Brain microvascular endothelial cell (primary cell): ENCODE measurements at regions not wholly inside any gene's neighbourhood (a gene's known extent, or its start where the extent isn't known, plus 50 kb on each side); places are given as distances from the start of the nearest gene placed in this dataset.

Experiments
- DNase-seq: peaks from one replicate; pipeline ENCODE4 v3.0.0-alpha.2; 2020
- H3K27ac ChIP-seq: fragments of 250-450 bp; sonication (Bioruptor Pico); 2 replicates; pipeline ENCODE4 v1.5.1; 2020; ENCODE audit warnings: mild to moderate bottlenecking, moderate library complexity
- H3K27me3 ChIP-seq: fragments of 250-450 bp; sonication (Bioruptor Pico); replicated peaks from 2 replicates; pipeline ENCODE4 v1.5.1; 2020; ENCODE audit warnings: mild to moderate bottlenecking
- H3K36me3 ChIP-seq: fragments of 250-450 bp; sonication (Bioruptor Pico); replicated peaks from 2 replicates; pipeline ENCODE4 v1.5.1; 2020; ENCODE audit warnings: mild to moderate bottlenecking
- H3K4me3 ChIP-seq: 2 replicates; pipeline ENCODE4 v1.5.1; 2011; ENCODE audit warnings: low read depth, mild to moderate bottlenecking, control low read depth, low read length, moderate library complexity
- CTCF ChIP-seq: IDR thresholded peaks from 2 replicates; pipeline ENCODE4 v1.5.1; 2011; ENCODE audit warnings: low read depth, mild to moderate bottlenecking, moderate library complexity, low read length, control low read depth, inconsistent platforms; ENCODE audit errors: missing control alignments
- in situ Hi-C: cut with HindIII; loops from 2 replicates; pipeline ENCODE4 v1.10.0; 2017; ENCODE audit warnings: low sequenced_read_pairs, low pct_ligation_motif_present

- H3K36me3 ChIP-seq = no peaks in the 10 kb centered on the region
- no peak for DNase-seq
- TF ChIP-seq CTCF = no peak
- H3K27me3 ChIP-seq = peaks cover 49% of the 10 kb centered on the region
- no peak overlapping the region for H3K27ac ChIP-seq
- no peak overlapping the region for H3K4me3 ChIP-seq
- in situ Hi-C loops = no loop called here
Measured at GRCh38 chr16:86195863-86196630, 297.1 kb downstream of the IRF8 start.

DNA sequence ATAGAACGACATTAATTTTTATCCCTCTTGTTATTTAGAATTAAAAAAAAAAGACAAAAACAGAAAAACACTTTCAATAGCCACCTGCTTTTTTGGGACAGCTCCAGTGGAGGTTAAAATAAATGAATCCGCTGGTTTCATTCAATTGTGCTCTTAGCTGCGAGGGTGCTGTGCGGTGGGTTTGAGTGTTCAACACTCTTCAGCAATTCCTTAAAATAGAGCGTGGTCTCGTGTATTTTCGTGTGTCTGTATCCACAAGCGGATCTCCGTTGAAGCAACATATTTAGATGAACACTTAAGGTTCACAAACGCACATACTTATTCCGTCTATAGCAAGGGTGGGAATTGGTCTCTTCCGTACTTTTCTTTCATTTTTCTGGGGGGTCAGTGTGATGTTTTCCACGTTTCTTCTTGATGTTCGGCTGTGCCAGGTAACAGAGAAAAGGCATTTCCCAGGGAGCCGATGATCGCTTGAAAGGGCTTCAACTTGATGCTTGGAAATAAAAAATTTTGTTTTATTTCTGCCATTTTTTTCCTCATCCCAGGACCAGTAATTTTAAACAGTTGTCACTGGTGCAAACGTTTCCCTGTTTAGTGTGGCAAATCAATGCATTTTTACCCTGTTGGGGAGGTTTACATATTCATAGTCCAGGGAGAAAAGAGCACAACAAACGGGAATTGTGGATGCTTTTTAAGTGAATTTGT, 297.9 kb downstream of the IRF8 start:
- Histone ChIP-seq H3K36me3 (no peaks in the 10 kb centered on the region), H3K27me3 (peaks cover 47% of the 10 kb centered on the region), H3K4me3 (no peak overlapping the region), H3K27ac (no peak overlapping the region)
- TF ChIP-seq CTCF = no peak
- in situ Hi-C loops = no loop called here
- DNase-seq = no peak

DNA sequence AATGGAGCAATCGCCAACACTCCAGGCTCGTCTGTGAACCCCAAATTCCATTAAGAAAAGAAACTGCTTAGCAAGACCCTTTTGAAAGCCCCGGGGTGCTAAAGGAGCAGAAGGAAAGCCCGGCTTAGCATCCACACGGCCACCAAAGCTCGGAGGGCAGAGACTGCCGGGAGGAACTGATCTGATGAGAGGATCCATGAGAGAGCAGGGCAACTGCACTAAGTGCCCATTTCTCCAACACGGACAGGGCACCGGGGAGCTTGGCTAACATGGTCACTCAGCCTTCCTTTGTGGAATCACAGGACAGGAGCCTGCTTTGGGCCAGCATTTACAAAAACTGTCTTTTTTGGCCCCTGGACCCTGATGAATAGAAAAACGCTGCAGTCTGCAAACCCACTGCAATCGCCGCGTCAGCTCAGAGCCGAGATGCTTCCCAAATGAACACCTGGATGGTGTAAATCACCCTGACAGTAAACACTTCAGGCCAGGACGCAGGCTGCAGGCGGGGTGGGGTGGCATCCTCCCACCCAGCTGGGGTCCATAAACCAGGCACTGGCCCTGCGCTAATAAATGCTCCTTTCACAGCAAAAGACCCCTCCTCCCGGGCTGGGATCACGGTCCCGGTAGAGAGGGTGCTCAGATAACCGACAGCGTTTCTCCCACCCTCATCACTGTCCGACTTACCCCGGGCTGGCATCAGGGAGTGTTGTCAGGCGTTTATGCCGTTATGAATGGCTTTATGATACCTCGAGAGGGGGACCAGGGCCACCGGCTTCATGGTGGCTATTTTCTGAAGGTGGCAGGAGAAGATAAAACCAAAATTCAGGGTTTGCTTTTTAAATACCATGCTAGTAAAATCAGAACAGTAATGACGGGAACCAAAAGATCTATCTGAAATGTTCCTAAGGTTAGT, 299.5 kb downstream of the IRF8 start:
- no peak for TF ChIP-seq CTCF
- DNase-seq = no peak
- in situ Hi-C loops = no loop called here
- H3K27ac ChIP-seq = no peak overlapping the region
- peaks cover 44% of the 10 kb centered on the region for H3K27me3 ChIP-seq
- H3K36me3 ChIP-seq = no peaks in the 10 kb centered on the region
- no peak overlapping the region for H3K4me3 ChIP-seq

- Histone ChIP-seq H3K4me3 (no peak overlapping the region), H3K27ac (no peak overlapping the region), H3K36me3 (no peaks in the 10 kb centered on the region), H3K27me3 (peaks cover 40% of the 10 kb centered on the region)
- DNase-seq = no peak
- in situ Hi-C loops = no loop called here
- TF ChIP-seq CTCF = no peak
Measured at GRCh38 chr16:86199182-86199581, 300.2 kb downstream of the IRF8 start.

GRCh38 chr16:86199871-86200695, 301.1 kb downstream of the IRF8 start:
- TF ChIP-seq CTCF = no peak
- Histone ChIP-seq H3K4me3 (no peak overlapping the region), H3K27me3 (peaks cover 38% of the 10 kb centered on the region), H3K36me3 (no peaks in the 10 kb centered on the region), H3K27ac (no peak overlapping the region)
- DNase-seq = no peak
- in situ Hi-C loops = no loop called here
